Activated CD8-positive, alpha-beta memory T cell treated with anti-CD3 and anti-CD28 coated beads, Interleukin-2, amount 50 U/mL, for 24 hours (primary cell): ENCODE measurements at regions not wholly inside any gene's neighbourhood (a gene's known extent, or its start where the extent isn't known, plus 50 kb on each side); places are given as distances from the start of the nearest gene placed in this dataset.
"Not testable (repeated sequence)": the region's sequence is repeated elsewhere in the genome, so short reads cannot be mapped to it uniquely, and the experiment has no call there.

Experiments
- DNase-seq: peaks from one replicate; pipeline ENCODE4 v3.0.0-alpha.2; 2020; ENCODE audit errors: extremely low read depth

GRCh38 chr2:76268484-76268883 lies 557.8 kb upstream of the GCFC2 start:
- no peak for DNase-seq

- DNase-seq, result no peak
Observed at GRCh38 chr2:76257802-76258201, 547.1 kb upstream of the GCFC2 start.

GRCh38 chr2:76256458-76257088 lies 545.9 kb upstream of the GCFC2 start:
- DNase-seq, result no peak

- no peak for DNase-seq
Observed at GRCh38 chr2:76252704-76253103, 542.0 kb upstream of the GCFC2 start.

GRCh38 chr2:76251342-76251741 lies 540.6 kb upstream of the GCFC2 start:
- DNase-seq, result no peak

- DNase-seq, result no peak
Observed at GRCh38 chr2:76247006-76247405, 536.3 kb upstream of the GCFC2 start.

GRCh38 chr2:76211991-76212985 lies 501.6 kb upstream of the GCFC2 start:
- DNase-seq, result no peak

GRCh38 chr2:76210551-76210950 lies 499.8 kb upstream of the GCFC2 start:
- DNase-seq, result no peak

GRCh38 chr2:76204048-76204447 lies 493.3 kb upstream of the GCFC2 start:
- no peak for DNase-seq

- DNase-seq, result no peak
Observed at GRCh38 chr2:76202866-76203265, 492.2 kb upstream of the GCFC2 start.

- peak; percentile 1 for DNase-seq
Observed at GRCh38 chr2:76197842-76198448, 487.2 kb upstream of the GCFC2 start.

GRCh38 chr2:76197428-76197827 lies 486.7 kb upstream of the GCFC2 start:
- no peak for DNase-seq

- DNase-seq, result no peak
Observed at GRCh38 chr2:76194031-76194775, 483.5 kb upstream of the GCFC2 start.

- no peak for DNase-seq
Observed at GRCh38 chr2:76193089-76193488, 482.4 kb upstream of the GCFC2 start.

- DNase-seq, result no peak
Observed at GRCh38 chr2:76188334-76189008, 477.8 kb upstream of the GCFC2 start.

- DNase-seq, result no peak
Observed at GRCh38 chr2:76187415-76187814, 476.7 kb upstream of the GCFC2 start.

- no peak for DNase-seq
Observed at GRCh38 chr2:76180676-76181075, 470.0 kb upstream of the GCFC2 start.

- DNase-seq, result no peak
Observed at GRCh38 chr2:76178610-76179009, 467.9 kb upstream of the GCFC2 start.

- no peak for DNase-seq
Observed at GRCh38 chr2:76175295-76175694, 464.6 kb upstream of the GCFC2 start.

- DNase-seq, result no peak
Observed at GRCh38 chr2:76174505-76174904, 463.8 kb upstream of the GCFC2 start.

GRCh38 chr2:76173206-76173605 lies 462.5 kb upstream of the GCFC2 start:
- DNase-seq, result not testable (repeated sequence)
